Type B pancreatic cell (in vitro differentiated cells): ENCODE measurements at regions not wholly inside any gene's neighbourhood (a gene's known extent, or its start where the extent isn't known, plus 50 kb on each side); places are given as distances from the start of the nearest gene placed in this dataset.

Source experiments
- DNase-seq: peaks from one replicate; pipeline ENCODE4 v3.0.0; 2021; ENCODE audit warnings: mixed read lengths; ENCODE audit not compliant: unreplicated experiment; ENCODE audit errors: extremely low spot score
- H3K27ac Mint-ChIP-seq: 2 replicates; pipeline ENCODE4 v1.8.0; 2021; ENCODE audit warnings: mild to moderate bottlenecking, mixed read lengths
- H3K27me3 Mint-ChIP-seq: 2 replicates; pipeline ENCODE4 v1.8.0; 2021; ENCODE audit warnings: mixed read lengths
- H3K36me3 Mint-ChIP-seq: 2 replicates; pipeline ENCODE4 v1.8.0; 2021; ENCODE audit warnings: mixed read lengths
- H3K4me1 Mint-ChIP-seq: one replicate; pipeline ENCODE4 v1.8.0; 2021; ENCODE audit warnings: mixed read lengths; ENCODE audit not compliant: unreplicated experiment
- H3K4me3 Mint-ChIP-seq: 2 replicates; pipeline ENCODE4 v1.8.0; 2021; ENCODE audit warnings: mild to moderate bottlenecking, mixed read lengths
- H3K9me3 Mint-ChIP-seq: 2 replicates; pipeline ENCODE4 v1.8.0; 2021; ENCODE audit warnings: mixed read lengths
- TF ChIP-seq, protein P1 (sequence below): fragments of 200-600 bp; sonication (generic); conservative IDR thresholded peaks from 2 replicates; pipeline ENCODE4 v1.5.0; 2021; ENCODE audit warnings: antibody characterized with exemption, mild to moderate bottlenecking

DNA sequence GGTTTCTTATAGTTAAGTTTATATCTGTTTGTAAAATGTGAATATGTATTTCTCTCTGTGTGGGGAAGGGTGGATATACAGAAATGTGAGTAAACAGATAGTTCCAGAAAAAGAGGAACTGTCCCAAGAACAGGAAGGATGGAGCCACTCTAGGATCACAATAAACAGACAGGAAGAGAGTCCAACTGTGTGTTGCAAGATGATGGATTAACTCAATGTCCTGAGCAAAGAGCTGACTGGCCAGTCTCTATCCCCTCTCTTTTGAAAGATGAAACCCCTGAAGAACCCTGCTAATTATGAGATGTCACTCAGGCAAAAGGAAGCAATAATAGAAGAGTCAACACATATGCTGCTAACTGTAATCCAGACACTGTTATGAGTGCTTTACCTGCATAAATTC, 202.7 kb downstream of the SEMA6A start:
- Mint-ChIP-seq H3K36me3 (no peaks in the 10 kb centered on the region), H3K27me3 (no peaks in the 10 kb centered on the region), H3K27ac (no peak overlapping the region), H3K9me3 (no peaks in the 10 kb centered on the region), H3K4me3 (no peak overlapping the region), H3K4me1 (peaks cover 22% of the 10 kb centered on the region)
- DNase-seq, result no peak
- TF ChIP-seq, protein P1, sequence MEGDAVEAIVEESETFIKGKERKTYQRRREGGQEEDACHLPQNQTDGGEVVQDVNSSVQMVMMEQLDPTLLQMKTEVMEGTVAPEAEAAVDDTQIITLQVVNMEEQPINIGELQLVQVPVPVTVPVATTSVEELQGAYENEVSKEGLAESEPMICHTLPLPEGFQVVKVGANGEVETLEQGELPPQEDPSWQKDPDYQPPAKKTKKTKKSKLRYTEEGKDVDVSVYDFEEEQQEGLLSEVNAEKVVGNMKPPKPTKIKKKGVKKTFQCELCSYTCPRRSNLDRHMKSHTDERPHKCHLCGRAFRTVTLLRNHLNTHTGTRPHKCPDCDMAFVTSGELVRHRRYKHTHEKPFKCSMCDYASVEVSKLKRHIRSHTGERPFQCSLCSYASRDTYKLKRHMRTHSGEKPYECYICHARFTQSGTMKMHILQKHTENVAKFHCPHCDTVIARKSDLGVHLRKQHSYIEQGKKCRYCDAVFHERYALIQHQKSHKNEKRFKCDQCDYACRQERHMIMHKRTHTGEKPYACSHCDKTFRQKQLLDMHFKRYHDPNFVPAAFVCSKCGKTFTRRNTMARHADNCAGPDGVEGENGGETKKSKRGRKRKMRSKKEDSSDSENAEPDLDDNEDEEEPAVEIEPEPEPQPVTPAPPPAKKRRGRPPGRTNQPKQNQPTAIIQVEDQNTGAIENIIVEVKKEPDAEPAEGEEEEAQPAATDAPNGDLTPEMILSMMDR, result no peak

DNA sequence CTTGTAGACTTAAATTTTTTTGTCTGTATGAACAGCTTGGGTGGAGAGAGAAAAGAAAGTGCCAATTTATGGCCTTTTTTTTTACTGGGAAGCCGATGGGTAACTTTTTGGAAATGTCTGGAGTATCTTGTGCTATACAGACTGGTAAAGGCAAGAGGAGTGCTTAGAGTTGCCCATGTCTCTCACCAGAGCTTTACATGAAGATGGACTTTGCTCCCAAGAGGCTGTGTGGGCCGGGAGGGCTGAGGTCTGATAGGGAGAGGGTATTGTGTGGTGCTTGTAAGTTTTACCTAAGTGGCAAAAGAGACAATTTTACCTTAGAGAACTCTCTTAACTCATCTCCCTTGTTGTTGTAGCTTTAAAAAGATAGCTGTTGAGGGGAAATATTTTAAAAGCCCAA, 203.2 kb downstream of the SEMA6A start:
- DNase-seq, result no peak
- peaks cover 22% of the 10 kb centered on the region for H3K4me1 Mint-ChIP-seq
- H3K36me3 Mint-ChIP-seq, result no peaks in the 10 kb centered on the region
- H3K9me3 Mint-ChIP-seq, result no peaks in the 10 kb centered on the region
- TF ChIP-seq, protein P1, result no peak
- H3K4me3 Mint-ChIP-seq, result no peak overlapping the region
- H3K27ac Mint-ChIP-seq, result no peak overlapping the region
- no peaks in the 10 kb centered on the region for H3K27me3 Mint-ChIP-seq

DNA sequence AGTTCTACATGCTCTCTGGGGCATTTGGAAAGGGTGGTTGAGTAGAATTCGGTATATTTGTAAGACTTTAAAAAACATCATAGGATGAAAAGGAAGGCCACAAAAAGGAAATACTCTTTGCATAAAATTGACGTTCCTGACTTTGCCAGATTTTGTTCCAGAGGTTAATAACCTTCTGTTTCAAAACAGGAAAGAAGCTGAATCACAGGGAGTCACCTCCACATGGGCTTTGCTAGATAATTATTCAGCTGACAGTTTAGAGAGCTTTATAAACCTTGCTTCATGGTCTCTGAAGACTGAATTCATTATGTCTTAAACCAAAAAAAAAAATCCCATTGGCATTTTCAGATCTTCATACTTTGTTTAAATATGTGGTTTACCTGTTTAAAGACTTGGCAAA, 203.7 kb downstream of the SEMA6A start:
- H3K4me1 Mint-ChIP-seq, result peaks cover 18% of the 10 kb centered on the region
- H3K36me3 Mint-ChIP-seq, result no peaks in the 10 kb centered on the region
- H3K9me3 Mint-ChIP-seq, result no peaks in the 10 kb centered on the region
- DNase-seq, result no peak
- H3K4me3 Mint-ChIP-seq, result no peak overlapping the region
- H3K27ac Mint-ChIP-seq, result no peak overlapping the region
- TF ChIP-seq, protein P1, result no peak
- no peaks in the 10 kb centered on the region for H3K27me3 Mint-ChIP-seq

DNA sequence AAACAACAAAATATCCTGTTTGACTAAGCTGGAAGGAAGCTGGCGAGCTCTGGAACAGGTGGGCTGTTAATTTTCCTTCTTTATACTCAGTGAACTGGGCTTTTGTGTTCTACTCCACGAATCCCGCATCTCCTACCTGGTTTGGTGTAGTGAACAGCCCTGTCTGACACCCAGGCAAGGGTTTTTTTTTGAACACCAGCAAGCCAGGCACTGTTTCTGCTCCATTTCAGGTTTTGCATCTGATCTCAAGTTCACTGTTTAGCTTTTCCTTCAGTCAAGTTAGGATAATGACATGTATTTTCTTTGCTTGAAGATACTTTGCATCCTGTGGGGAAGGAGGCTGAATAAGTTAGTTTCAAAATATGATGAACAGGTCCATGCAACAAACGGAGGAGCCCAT, 204.5 kb downstream of the SEMA6A start:
- Mint-ChIP-seq H3K36me3 (no peaks in the 10 kb centered on the region), H3K9me3 (no peaks in the 10 kb centered on the region), H3K4me3 (no peak overlapping the region), H3K27ac (no peak overlapping the region), H3K27me3 (no peaks in the 10 kb centered on the region), H3K4me1 (peaks cover 18% of the 10 kb centered on the region)
- no peak for DNase-seq
- TF ChIP-seq, protein P1, result no peak

DNA sequence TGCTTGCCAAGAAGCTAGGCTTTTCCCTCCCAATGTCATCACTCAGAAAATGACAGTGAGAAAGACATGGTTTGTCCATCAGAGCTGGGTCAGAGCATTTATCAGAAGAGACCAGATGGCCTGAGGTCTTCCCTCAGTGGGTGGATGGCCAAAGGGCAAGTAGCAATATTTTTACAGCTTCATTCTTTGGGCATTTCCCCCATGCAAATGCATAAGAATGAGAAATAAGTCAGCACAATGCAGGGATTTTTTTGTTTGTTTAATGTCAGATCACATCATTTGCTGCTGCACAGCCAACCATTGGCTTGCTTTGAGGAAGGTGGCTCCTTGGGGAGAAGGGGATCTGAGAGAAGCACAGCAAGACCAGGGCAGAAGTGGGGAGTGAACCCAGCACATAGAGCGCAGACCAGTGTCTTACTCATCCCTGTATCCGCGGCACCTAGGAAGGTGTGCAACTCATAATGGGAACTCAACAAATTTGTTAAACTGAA, 209.6 kb downstream of the SEMA6A start:
- Mint-ChIP-seq H3K36me3 (no peaks in the 10 kb centered on the region), H3K9me3 (no peaks in the 10 kb centered on the region), H3K4me3 (no peak overlapping the region), H3K27ac (no peak overlapping the region), H3K27me3 (peaks cover 19% of the 10 kb centered on the region), H3K4me1 (peaks cover 12% of the 10 kb centered on the region)
- TF ChIP-seq, protein P1, result no peak
- no peak for DNase-seq

DNA sequence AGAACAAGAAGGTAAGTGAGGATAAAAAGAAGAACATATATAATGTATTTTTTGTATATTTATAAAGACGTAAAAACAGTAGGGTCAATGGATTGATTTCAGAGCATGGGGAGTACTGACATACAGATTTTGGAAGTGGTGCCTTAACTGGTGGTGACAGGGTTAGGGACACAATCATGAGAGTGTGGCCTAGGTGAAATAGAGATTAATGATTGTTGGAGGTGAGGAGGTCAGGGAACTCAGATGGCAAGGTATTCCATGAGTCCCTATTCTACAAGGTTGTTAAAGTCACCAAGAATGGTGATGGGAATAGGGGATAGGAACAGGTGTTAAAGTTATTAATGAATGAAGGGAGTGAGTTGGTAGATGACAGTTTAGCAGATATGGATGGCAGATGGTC, 210.8 kb downstream of the SEMA6A start:
- H3K4me3 Mint-ChIP-seq, result no peak overlapping the region
- H3K4me1 Mint-ChIP-seq, result peaks cover 14% of the 10 kb centered on the region
- no peaks in the 10 kb centered on the region for H3K9me3 Mint-ChIP-seq
- peaks cover 21% of the 10 kb centered on the region for H3K27me3 Mint-ChIP-seq
- H3K36me3 Mint-ChIP-seq, result no peaks in the 10 kb centered on the region
- H3K27ac Mint-ChIP-seq, result no peak overlapping the region
- DNase-seq, result no peak
- TF ChIP-seq, protein P1, result no peak
